HUDEP-2 (cell line): ENCODE measurements at regions not wholly inside any gene's neighbourhood (a gene's known extent, or its start where the extent isn't known, plus 50 kb on each side); places are given as distances from the start of the nearest gene placed in this dataset.
A peak's percentile ranks its signal among the peaks of the same experiment; 100 is the strongest.

Source experiments
- DNase-seq, 76 experiments: peaks; one replicate each; lab custom pipeline; 2025; ENCODE audit not compliant: unreplicated experiment in 76 of 76; lab: John Stamatoyannopoulos, UW

DNA sequence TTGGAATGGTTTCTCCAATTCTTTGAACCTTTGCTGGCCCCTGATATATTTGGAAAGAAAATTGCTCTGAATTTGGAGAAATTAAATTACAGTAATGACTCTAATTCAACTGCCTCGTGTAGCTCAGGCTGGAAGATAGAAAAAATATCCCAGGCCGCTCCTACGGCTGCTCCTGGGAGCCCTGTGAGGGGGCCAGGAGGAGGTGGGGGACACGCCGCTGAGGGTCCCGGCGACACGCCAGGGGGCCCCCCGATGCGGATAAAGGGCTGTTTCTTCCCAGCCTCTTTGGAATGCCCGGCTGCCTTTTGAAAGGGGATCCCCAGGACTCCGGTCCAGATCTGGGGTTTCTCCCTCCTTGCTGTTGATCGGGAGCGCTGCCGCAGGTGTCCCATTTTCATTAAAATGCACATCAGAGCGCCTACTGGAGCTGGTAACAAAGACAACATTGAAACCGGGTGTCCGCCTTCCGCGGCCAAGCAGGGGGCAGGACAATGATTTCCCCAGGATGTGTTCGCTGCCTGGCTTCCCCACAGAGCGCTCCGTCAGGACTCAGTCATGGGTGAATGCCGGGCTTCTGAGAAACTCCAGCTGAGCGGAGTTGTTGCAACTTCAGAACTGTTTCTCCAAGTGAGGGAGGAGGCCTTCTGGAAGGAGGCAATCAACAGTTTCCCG lies 200.1 kb upstream of the KBTBD8 start:
- no peak for DNase-seq

DNA sequence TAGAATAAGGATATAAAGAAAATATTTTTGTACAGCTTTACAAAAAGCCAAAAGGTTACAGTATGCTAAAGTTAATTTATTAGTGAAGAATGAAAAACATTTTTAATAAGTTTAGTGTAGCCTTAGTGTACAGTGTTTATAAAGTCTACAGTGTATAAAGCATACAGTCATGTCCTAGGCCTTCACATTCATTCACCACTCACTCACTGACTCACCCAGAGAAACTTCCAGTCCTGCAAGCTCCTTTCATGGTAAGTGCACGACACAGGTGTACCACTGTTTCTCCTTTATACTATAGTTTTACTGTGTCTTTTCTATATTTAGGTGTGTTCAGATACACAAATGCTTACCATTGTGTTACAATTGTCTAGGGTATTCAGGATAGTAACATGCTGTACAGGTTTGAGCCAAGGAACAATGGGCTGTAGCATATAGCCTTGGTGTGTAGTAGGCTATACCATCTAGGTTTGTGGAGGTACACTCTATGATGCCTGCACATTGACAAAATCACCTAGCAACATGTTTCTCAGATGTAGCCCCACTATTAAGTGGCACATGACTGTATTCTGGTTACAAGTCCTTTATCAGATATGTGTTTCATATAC lies 197.1 kb upstream of the KBTBD8 start:
- DNase-seq, result no peak

- no peak for DNase-seq
Observed at GRCh38 chr3:66803206-66803605, 194.9 kb upstream of the KBTBD8 start.

- DNase-seq, result no peak
Observed at GRCh38 chr3:66803721-66804695, 194.1 kb upstream of the KBTBD8 start.

DNA sequence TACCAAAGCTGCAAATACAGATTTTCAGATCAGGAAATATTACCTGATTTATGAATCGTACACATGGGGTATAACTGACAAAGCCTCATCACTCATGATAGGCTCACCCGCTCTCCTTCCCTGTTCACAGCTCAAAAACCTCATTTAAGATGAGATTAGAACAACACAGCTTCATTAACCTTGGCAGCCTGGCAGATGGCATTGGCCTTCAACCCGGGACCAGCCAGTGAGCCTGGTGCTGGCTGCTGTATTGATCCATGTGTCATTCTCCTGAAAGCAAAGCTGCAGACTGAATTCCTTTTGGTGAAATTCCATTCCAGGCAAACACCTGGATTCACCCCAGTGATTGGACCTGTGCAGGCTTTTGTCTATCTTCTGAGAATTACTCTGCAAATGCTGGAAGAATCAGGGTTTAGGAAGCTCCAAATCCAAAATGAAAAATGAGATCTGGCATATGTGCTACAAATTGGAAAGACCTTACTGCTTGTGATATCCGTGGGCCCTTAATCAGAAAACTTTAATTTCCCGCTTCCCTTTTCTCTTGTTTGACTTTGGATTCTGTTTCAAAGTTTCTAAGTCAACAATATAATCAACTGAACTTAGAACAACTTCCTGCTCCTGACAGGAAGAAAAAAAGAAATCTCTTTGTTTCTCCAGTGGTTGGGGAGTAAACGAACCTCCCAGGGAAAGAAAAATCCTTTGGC lies 189.1 kb upstream of the KBTBD8 start:
- DNase-seq, result no peak

- no peak for DNase-seq
Observed at GRCh38 chr3:66809595-66809958, 188.5 kb upstream of the KBTBD8 start.

- no peak for DNase-seq
Observed at GRCh38 chr3:66812136-66812535, 186.0 kb upstream of the KBTBD8 start.

- no peak for DNase-seq
Observed at GRCh38 chr3:66812741-66813140, 185.4 kb upstream of the KBTBD8 start.

DNA sequence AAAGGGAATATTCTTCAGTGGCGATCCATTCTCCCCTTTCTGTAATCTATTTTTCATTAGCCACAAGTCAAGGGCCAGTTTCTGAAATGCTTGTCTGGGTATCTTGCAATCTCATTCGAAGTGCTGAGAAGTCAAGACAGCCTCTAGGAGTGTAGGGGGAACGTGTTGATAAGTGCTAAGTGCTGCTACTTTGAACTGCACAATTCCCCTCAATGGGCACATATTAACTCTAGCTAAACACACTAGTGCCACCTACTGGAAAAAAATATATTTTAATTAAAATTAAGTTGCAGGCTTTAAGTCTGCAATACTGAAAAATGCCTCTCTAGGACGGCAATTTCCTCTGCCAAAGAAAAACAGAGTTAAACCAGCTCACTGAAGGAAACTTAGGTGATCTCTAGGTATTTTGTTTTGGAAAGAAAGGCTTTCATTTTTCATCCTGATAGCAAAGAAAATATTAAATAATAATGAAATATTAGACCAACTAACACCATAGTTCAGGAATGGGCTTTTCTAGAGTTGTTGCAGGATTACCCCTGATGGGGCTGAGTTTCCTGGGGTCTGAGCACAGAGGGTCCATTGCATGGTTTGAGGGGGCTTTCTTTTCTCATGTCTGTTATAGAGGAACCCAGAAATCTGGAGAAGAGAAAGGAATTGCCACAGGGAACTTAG lies 181.9 kb upstream of the KBTBD8 start:
- DNase-seq, result peak in 25 of 76 experiments; percentile 2 to 43 (median 21)

GRCh38 chr3:66817951-66818557 lies 180.1 kb upstream of the KBTBD8 start:
- DNase-seq, result no peak

DNA sequence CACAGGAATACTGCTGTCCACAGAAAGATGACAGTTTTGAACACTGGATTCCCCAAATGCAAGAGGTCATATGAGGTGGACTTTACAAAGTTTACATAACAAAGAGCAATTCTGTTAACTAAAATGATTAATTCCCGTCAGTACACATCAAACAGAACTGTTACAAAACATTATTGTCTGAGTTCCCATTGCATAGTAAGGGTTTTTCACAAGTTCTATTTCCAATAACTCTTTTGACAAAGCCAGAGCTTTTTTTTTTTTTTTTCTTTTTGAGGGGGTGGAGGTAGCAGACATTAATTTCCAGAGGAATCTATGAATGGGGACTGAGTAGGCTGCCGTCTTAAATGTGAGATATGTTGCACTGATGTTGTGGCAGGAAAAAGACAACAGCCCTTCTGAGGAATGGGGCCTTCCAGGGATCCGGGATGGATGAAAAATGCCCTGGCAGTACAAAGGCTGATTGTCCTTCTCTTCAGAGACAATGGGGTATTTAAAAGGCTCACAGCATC lies 178.1 kb upstream of the KBTBD8 start:
- no peak for DNase-seq

DNA sequence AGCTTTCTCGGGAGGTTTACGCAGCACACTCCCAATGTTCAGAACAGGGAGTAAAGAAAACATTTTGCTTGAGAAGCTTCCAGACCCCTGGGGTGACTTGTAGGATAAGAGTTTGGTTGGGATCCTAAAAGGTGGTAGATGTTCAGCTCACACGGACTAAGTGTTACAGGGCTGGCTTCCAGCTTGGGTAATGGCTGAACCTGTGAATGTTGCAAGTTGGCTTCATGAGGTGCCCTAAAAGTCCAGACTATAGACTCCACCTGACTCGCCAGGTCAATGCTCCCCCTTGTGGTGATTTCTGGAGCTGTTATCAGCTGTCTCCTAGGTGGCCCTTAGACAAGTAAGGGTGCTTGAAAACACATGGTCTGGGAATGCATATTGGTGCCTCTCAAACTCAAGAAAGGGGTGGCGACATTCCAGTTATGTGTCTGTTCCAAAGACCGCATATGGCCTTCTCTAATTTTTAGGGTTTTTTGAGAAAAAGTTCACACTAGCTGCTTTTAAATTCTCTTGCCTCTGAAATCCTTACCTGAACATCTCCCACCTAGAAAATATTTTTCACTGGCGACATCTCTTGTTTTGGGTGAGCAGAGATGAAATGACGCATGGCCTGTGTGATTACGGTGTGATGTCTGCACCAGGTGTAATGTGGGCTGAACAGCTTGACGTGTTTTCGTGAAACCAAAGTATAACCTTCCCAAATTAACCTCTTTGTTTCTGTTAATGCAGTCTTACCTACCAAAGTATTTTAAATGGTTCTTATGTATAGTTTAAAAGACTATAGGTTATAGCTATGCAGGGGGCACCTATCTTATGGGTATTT lies 175.7 kb upstream of the KBTBD8 start:
- DNase-seq, result peak in 53 of 76 experiments; percentile 3 to 67 (median 18)

GRCh38 chr3:66823009-66823397 lies 175.1 kb upstream of the KBTBD8 start:
- DNase-seq, result peak in 3 of 76 experiments; percentile 4 to 14 (median 12)

DNA sequence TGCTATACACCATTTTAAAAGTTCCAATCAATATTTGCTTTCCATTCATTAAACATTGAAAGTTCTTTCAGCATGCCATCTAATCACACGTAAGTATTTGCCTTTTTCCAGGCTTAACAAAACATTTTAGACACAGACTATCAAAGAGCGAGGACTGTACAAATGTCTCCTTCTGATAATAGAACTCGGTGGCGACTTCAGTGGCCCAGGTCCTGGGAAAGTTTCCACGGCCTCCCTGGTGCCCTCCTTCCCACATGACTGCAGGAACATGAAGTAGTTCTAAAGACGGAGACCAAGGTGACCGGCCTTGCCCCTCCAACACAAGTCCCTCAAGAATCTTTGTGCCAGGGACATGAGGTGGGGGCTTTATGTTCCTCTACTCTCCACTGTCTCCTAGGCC lies 174.6 kb upstream of the KBTBD8 start:
- no peak for DNase-seq

DNA sequence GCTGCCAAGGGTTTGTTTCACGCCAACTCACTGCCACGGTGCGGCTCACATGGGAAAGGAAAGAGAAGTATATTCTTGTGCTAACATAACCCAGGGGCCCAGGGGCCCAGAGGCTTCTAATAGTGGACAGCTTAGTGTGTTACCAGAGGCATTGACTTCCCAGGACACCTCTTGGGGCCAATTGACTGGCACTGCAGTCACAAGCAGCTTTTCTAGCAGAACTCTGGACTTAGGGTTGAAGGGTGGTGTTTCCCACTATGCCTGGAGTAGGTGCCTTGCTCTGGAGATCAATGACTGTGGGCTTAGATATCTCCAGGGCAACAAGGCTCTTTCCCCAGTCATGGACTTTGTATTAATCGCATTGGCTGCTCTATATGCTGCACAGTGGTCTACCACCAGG lies 172.7 kb upstream of the KBTBD8 start:
- DNase-seq, result no peak

DNA sequence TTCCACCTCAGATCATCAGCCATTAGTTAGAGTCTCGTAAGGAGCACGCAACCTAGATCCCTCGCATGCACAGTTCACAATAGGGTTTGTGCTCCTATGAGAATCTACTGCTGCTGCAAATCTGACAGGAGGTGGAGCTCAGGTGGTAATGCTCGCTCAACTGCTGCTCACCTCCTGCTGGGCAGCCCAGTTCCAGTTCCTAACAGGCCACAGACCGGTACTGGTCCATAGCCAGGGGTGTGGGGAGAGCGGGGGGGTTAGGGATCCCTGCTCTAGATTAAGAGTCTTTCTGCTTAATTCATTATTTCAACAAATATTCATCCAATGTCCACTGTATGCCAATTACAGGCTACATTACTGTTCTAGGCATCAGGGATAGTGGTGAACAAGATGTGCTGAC lies 170.4 kb upstream of the KBTBD8 start:
- DNase-seq, result no peak

- no peak for DNase-seq
Observed at GRCh38 chr3:66828303-66828702, 169.8 kb upstream of the KBTBD8 start.

DNA sequence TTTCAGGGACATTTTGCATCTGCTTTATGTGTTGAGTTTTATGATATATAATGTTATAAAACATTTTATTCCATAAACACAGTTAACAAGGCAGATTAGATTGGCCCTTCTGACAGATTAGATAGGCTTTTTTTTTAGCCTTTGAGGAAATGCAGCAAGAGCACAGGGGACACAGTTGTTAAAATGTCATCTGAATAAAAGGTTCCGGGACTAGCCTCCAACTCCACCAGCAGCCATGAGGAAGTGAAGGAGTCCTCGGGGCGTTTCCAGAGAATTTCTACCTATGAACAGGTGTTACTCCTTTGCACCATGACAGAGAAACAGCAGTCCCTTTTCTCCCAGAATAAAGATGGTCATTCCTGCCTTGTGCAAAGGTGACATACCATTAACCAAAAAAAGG lies 167.8 kb upstream of the KBTBD8 start:
- DNase-seq, result no peak

DNA sequence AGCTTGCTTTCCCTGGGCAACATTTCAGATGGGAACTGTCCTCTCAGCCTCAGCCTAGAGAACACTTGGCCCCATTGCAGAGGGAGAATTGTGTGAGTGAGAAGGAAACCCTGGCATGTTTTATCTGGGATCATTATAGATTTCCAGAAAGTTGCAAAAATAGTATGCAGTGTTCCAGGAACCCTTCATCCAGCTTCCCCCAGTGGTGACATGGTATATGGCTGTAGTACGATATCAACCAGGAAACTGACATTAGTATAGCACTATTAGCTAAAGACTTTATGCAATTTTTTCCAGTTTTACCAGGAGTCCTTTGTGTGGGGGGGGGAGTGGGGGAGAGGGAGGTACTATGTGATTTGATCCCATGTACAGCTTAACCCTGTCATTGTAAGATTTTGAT lies 166.2 kb upstream of the KBTBD8 start:
- no peak for DNase-seq
